ENCODE measurements at regions not wholly inside any gene's neighbourhood (a gene's known extent, or its start where the extent isn't known, plus 50 kb on each side); places are given as distances from the start of the nearest gene placed in this dataset.

- 88% methylated on average over 3 of the region's 3 CpGs; no CpG with 5 or more reads in 1 of the 2 experiments for WGBS, 2 experiments (ENCODE audit: extremely low coverage in 1 of 2, insufficient coverage in 1 of 2, insufficient read length in 1 of 2, insufficient replicate concordance in 2 of 2, low coverage in 1 of 2, low lambda C conversion rate in 2 of 2, missing lambda C conversion rate in 1 of 2)
- peak overlapping the region; percentile 10 for H2BK120ac ChIP-seq (replicated peaks; ENCODE audit: low read depth, low read length)
- no peaks in the 10 kb centered on the region for H3K9me3 ChIP-seq (ENCODE audit: insufficient read depth in 2 of 2, low read depth in 1 of 2, low read length in 1 of 2)
- H2BK5ac ChIP-seq (ENCODE audit: low read depth, low read length), result no peak overlapping the region
- H3K4me3 ChIP-seq (ENCODE audit: extremely low read depth in 1 of 4, insufficient read depth in 2 of 4, low read depth in 3 of 4, low read length in 4 of 4), result no peak overlapping the region
- DNase-seq (ENCODE audit: low read depth in 1 of 2, low spot score in 2 of 2) (no peak), FAIRE-seq (no peak)
- no peak overlapping the region for H2BK15ac ChIP-seq (ENCODE audit: low read length)
- no peak overlapping the region for H2AFZ ChIP-seq (ENCODE audit: low read length)
- no peak overlapping the region for H2BK20ac ChIP-seq (ENCODE audit: low read length)
- no peaks in the 10 kb centered on the region for H4K20me1 ChIP-seq (replicated peaks in 1 of 2; ENCODE audit: control insufficient read depth in 1 of 2, insufficient read depth in 2 of 2, low read length in 2 of 2)
- no peak overlapping the region for H4K5ac ChIP-seq (ENCODE audit: insufficient read length, low read depth, low read length)
- H3K79me2 ChIP-seq (ENCODE audit: control insufficient read depth in 1 of 2, insufficient read depth in 2 of 2, low read length in 2 of 2), result no peaks in the 10 kb centered on the region
- no peaks in the 10 kb centered on the region for H3K27me3 ChIP-seq (replicated peaks in 1 of 4; ENCODE audit: control insufficient read depth in 3 of 4, extremely low read depth in 1 of 4, insufficient read depth in 3 of 4, low read length in 3 of 4)
- CTCF ChIA-PET (ENCODE audit: partially characterized antibody), result interaction anchor here (0.6 to 2.6 kb wide), 4 partner anchors 10 to 83 kb away, joined by 3 to 15 read pairs (median 5); no protein-coding TSS in a partner anchor
- no peaks in the 10 kb centered on the region for H3K36me3 ChIP-seq (ENCODE audit: control insufficient read depth in 2 of 4, insufficient read depth in 4 of 4, low read length in 3 of 4)
- H3K18ac ChIP-seq (ENCODE audit: extremely low read depth, low read length), result no peak overlapping the region
- H3K23ac ChIP-seq (ENCODE audit: insufficient read length), result no peak overlapping the region
- H3K56ac ChIP-seq (replicated peaks; ENCODE audit: insufficient read length, low read depth, low read length), result no peak overlapping the region
- H4K8ac ChIP-seq (ENCODE audit: extremely low read depth, insufficient read depth, low read length), result no peak overlapping the region
- POLR2A ChIA-PET (ENCODE audit: partially characterized antibody), result no interaction called here
- H2BK12ac ChIP-seq (ENCODE audit: low read depth, low read length), result no peak overlapping the region
- H3K4ac ChIP-seq (replicated peaks; ENCODE audit: insufficient read length, low read depth, low read length), result no peak overlapping the region
- H4K91ac ChIP-seq (replicated peaks; ENCODE audit: insufficient read length, low read length), result no peak overlapping the region
- H3K79me1 ChIP-seq (ENCODE audit: low read depth, low read length), result no peaks in the 10 kb centered on the region
- H3K23me2 ChIP-seq (ENCODE audit: low read depth, low read length), result no peaks in the 10 kb centered on the region; the same call in 1 of the 2 replicates
- H3K4me2 ChIP-seq (ENCODE audit: insufficient read depth in 1 of 2, low read depth in 2 of 2, low read length in 2 of 2), result no peak overlapping the region
- H3K4me1 ChIP-seq (replicated peaks in 1 of 4; ENCODE audit: control insufficient read depth in 3 of 4, insufficient read depth in 4 of 4, low read length in 3 of 4), result peaks cover 0 to 12% (median 5%) of the 10 kb centered on the region in 4 experiments; a peak in 4 of 7 replicates
- H3K9ac ChIP-seq (replicated peaks in 1 of 4; ENCODE audit: extremely low read depth in 1 of 4, low read depth in 3 of 4, low read length in 3 of 4), result no peak overlapping the region
- H2AK5ac ChIP-seq (ENCODE audit: low read depth, low read length), result no peak overlapping the region
- H3K27ac ChIP-seq (ENCODE audit: low read depth, low read length), result no peak overlapping the region
- H3K14ac ChIP-seq (ENCODE audit: insufficient read length), result no peak overlapping the region
- TF ChIP-seq POLR2A (IDR thresholded peaks at IDR 0.05; ENCODE audit: control extremely low read depth in 1 of 2, low read depth in 2 of 2, low read length in 2 of 2), result no peak
- TF ChIP-seq SIN3A (conservative IDR thresholded peaks at IDR 0.05 in 1 of 2, IDR thresholded peaks at IDR 0.05 in 1 of 2; ENCODE audit: low read depth in 1 of 2, low read length in 2 of 2), result no peak
- no peak for TF ChIP-seq TBP (IDR thresholded peaks at IDR 0.05; ENCODE audit: low read depth, low read length)
- no peak for TF ChIP-seq SAP30 (IDR thresholded peaks at IDR 0.05; ENCODE audit: insufficient read depth, insufficient replicate concordance, low read length)
- no peak for TF ChIP-seq SP4 (IDR thresholded peaks at IDR 0.05; ENCODE audit: low read length)
- no peak for TF ChIP-seq POLR2AphosphoS5 (IDR thresholded peaks at IDR 0.05; ENCODE audit: low read depth, low read length)
- TF ChIP-seq RNF2 (IDR thresholded peaks at IDR 0.05; ENCODE audit: borderline replicate concordance, low read depth, low read length, missing control alignments, poor library complexity, severe bottlenecking), result no peak
- TF ChIP-seq ATF3 (IDR thresholded peaks at IDR 0.05; ENCODE audit: insufficient read depth, low read depth, low read length), result no peak
- TF ChIP-seq PHF8 (conservative IDR thresholded peaks at IDR 0.05; ENCODE audit: low read depth, low read length), result no peak
- TF ChIP-seq GTF2F1 (IDR thresholded peaks at IDR 0.05; ENCODE audit: borderline replicate concordance, low read depth, low read length), result no peak
- no peak for TF ChIP-seq BRCA1 (IDR thresholded peaks at IDR 0.05; ENCODE audit: low read depth, low read length)
- TF ChIP-seq RBBP5 (IDR thresholded peaks at IDR 0.05; ENCODE audit: borderline replicate concordance, low read depth, low read length), result no peak
- TF ChIP-seq YY1 (IDR thresholded peaks at IDR 0.05; ENCODE audit: low read depth, low read length), result no peak
- TF ChIP-seq RAD21 (IDR thresholded peaks at IDR 0.05 in 1 of 2, conservative IDR thresholded peaks at IDR 0.05 in 1 of 2; ENCODE audit: low read depth in 2 of 2, low read length in 2 of 2), result no peak
These were observed 83.8 kb upstream of the SLC6A6 start for GRCh38 chr3:14318646-14319045.

Measured in H1 (cell line).